Trophoblast cell (in vitro differentiated cells and primary cell): ENCODE measurements at regions not wholly inside any gene's neighbourhood (a gene's known extent, or its start where the extent isn't known, plus 50 kb on each side); places are given as distances from the start of the nearest gene placed in this dataset.
"Not testable (repeated sequence)": the region's sequence is repeated elsewhere in the genome, so short reads cannot be mapped to it uniquely, and the experiment has no call there.

Experiments used
- DNase-seq, 2 donors: peaks; one replicate each; pipeline ENCODE4 v3.0.0-alpha.2; 2016
- H2AFZ ChIP-seq: 2 replicates; pipeline ENCODE4 v1.6.1; 2013; ENCODE audit warnings: low read length, moderate library complexity, mild to moderate bottlenecking; ENCODE audit not compliant: insufficient read depth, poor library complexity
- H2AK5ac ChIP-seq: 2 replicates; pipeline ENCODE4 v1.6.1; 2013; ENCODE audit warnings: mild to moderate bottlenecking, low read length
- H2BK120ac ChIP-seq: 2 replicates; pipeline ENCODE4 v1.6.1; 2013; ENCODE audit warnings: low read length, mild to moderate bottlenecking, moderate library complexity; ENCODE audit not compliant: insufficient read depth, poor library complexity
- H2BK12ac ChIP-seq: 2 replicates; pipeline ENCODE4 v1.6.1; 2013; ENCODE audit warnings: mild to moderate bottlenecking, low read length, moderate library complexity
- H2BK5ac ChIP-seq: 2 replicates; pipeline ENCODE4 v1.6.1; 2013; ENCODE audit warnings: low read length, low read depth, moderate library complexity, mild to moderate bottlenecking; ENCODE audit not compliant: poor library complexity
- H3K14ac ChIP-seq: 2 replicates; pipeline ENCODE4 v1.6.1; 2013; ENCODE audit warnings: mild to moderate bottlenecking, low read length
- H3K18ac ChIP-seq: 2 replicates; pipeline ENCODE4 v1.6.1; 2013; ENCODE audit warnings: mild to moderate bottlenecking, low read length
- H3K23ac ChIP-seq: 2 replicates; pipeline ENCODE4 v1.6.1; 2013; ENCODE audit warnings: low read length
- H3K27ac ChIP-seq: 2 replicates; pipeline ENCODE4 v1.5.1; 2013; ENCODE audit warnings: low read depth, mild to moderate bottlenecking, inconsistent platforms, low read length, moderate library complexity
- H3K27me3 ChIP-seq: 2 replicates; pipeline ENCODE4 v1.6.1; 2013; ENCODE audit warnings: inconsistent platforms, mild to moderate bottlenecking, low read length, moderate library complexity; ENCODE audit not compliant: insufficient read depth
- H3K36me3 ChIP-seq, 2 experiments: 1 replicate in 1 of 2; 2 replicates in 1 of 2; pipeline ENCODE4 v1.6.1; 2013; ENCODE audit warnings: low read length in 2 of 2, mild to moderate bottlenecking in 2 of 2, moderate library complexity in 1 of 2; ENCODE audit not compliant: insufficient read depth in 2 of 2, control insufficient read depth in 1 of 2
- H3K4ac ChIP-seq: 2 replicates; pipeline ENCODE4 v1.6.1; 2013; ENCODE audit warnings: low read depth, mild to moderate bottlenecking, low read length, moderate library complexity
- H3K4me1 ChIP-seq, 2 experiments: 1 replicate in 1 of 2; 2 replicates in 1 of 2; pipeline ENCODE4 v1.6.1; 2013; ENCODE audit warnings: low read length in 2 of 2, mild to moderate bottlenecking in 2 of 2, moderate library complexity in 1 of 2; ENCODE audit not compliant: insufficient read depth in 2 of 2, control insufficient read depth in 1 of 2
- H3K4me2 ChIP-seq: 2 replicates; pipeline ENCODE4 v1.6.1; 2013; ENCODE audit warnings: inconsistent platforms, mild to moderate bottlenecking, low read length, moderate library complexity
- H3K4me3 ChIP-seq: 2 replicates; pipeline ENCODE4 v1.5.1; 2013; ENCODE audit warnings: mild to moderate bottlenecking, low read depth, low read length, inconsistent platforms
- H3K79me1 ChIP-seq: one replicate; pipeline ENCODE4 v1.6.1; 2013; ENCODE audit warnings: low read length
- H3K79me2 ChIP-seq: 2 replicates; pipeline ENCODE4 v1.6.1; 2013; ENCODE audit warnings: low read length, mild to moderate bottlenecking; ENCODE audit not compliant: control insufficient read depth, insufficient read depth, poor library complexity
- H3K9ac ChIP-seq: 2 replicates; pipeline ENCODE4 v1.6.1; 2013; ENCODE audit warnings: mild to moderate bottlenecking, low read length
- H3K9me3 ChIP-seq: 2 replicates; pipeline ENCODE4 v1.6.1; 2013; ENCODE audit warnings: low read depth, mild to moderate bottlenecking, control low read depth, inconsistent platforms, low read length; ENCODE audit not compliant: insufficient read depth
- H4K12ac ChIP-seq: 2 replicates; pipeline ENCODE4 v1.6.1; 2013; ENCODE audit warnings: low read depth, mild to moderate bottlenecking, low read length, moderate library complexity
- H4K8ac ChIP-seq: 2 replicates; pipeline ENCODE4 v1.6.1; 2013; ENCODE audit warnings: low read depth, mild to moderate bottlenecking, low read length, moderate library complexity
- H4K91ac ChIP-seq: one replicate; pipeline ENCODE4 v1.6.1; 2013; ENCODE audit warnings: low read depth, mild to moderate bottlenecking, low read length, moderate library complexity
- WGBS: extraction: QIAGEN DNeasy Blood & Tissue Kit; methylation state at CpG from one replicate; pipeline ENCODE4 v1.1.7; 2013; ENCODE audit warnings: missing lambda C conversion rate; ENCODE audit not compliant: insufficient read length, insufficient coverage; ENCODE audit errors: extremely low coverage; 5-methylcytosine and 5-hydroxymethylcytosine counted together

DNA sequence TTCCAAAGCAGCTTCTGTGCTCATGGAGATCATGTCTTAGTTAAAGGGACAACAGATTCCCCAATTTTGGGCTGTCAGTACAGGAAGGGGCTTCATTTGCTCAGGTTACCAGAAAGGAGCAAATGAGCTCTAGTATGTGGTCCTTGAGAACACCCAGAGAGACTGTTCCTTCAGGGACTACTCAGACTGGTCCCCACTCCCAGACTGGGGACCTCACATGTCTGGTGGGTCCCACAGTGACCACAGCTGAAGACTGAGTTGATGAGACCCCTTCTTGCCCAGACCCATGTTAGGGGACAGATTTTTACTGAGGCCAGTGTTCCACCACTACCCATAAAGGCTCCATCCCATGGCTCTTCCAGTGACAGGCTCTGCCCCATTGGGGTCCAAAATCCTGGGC, 1695.2 kb downstream of the TP53TG3F start:
- H2AFZ ChIP-seq: no peak overlapping the region
- H3K4ac ChIP-seq: no peak overlapping the region
- H3K14ac ChIP-seq: no peak overlapping the region
- H2AK5ac ChIP-seq: no peak overlapping the region
- no peak overlapping the region for H3K27ac ChIP-seq
- H3K4me2 ChIP-seq: no peak overlapping the region
- no peak overlapping the region for H2BK5ac ChIP-seq
- no peak for DNase-seq
- H3K4me3 ChIP-seq: no peak overlapping the region
- no peaks in the 10 kb centered on the region for H3K79me1 ChIP-seq
- H3K36me3 ChIP-seq: no peaks in the 10 kb centered on the region
- H3K4me1 ChIP-seq: no peaks in the 10 kb centered on the region
- H4K8ac ChIP-seq: no peak overlapping the region
- H4K12ac ChIP-seq: no peak overlapping the region
- H3K79me2 ChIP-seq: no peaks in the 10 kb centered on the region
- H3K23ac ChIP-seq: no peak overlapping the region
- peaks cover 38% of the 10 kb centered on the region for H3K9me3 ChIP-seq
- no peak overlapping the region for H4K91ac ChIP-seq
- no peak overlapping the region for H2BK12ac ChIP-seq
- no peak overlapping the region for H2BK120ac ChIP-seq
- no peak overlapping the region for H3K9ac ChIP-seq
- no peak overlapping the region for H3K18ac ChIP-seq
- H3K27me3 ChIP-seq: no peaks in the 10 kb centered on the region

DNA sequence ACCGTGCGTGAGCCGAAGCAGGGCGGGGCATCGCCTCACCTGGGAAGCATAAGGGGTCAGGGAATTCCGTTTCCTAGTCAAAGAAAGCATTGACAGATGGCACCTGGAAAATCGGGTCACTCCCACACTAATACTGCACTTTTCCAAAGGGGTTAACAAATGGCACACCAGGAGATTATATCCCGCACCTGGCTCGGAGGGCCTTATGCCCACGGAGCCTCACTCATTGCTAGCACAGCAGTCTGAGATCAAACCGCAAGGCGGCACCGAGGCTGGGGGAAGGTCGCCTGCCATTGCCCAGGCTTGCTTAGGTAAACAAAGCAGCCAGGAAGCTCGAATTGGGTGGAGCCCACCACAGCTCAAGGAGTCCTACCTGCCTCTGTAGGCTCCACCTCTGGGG, 1698.1 kb downstream of the TP53TG3F start:
- WGBS: no CpG with 5 or more reads among the region's 15 CpGs
- H2BK120ac ChIP-seq, H3K79me1 ChIP-seq, DNase-seq, H4K8ac ChIP-seq, H2AK5ac ChIP-seq, H3K23ac ChIP-seq, H3K9ac ChIP-seq, H3K79me2 ChIP-seq, H2BK5ac ChIP-seq, H4K91ac ChIP-seq, H2BK12ac ChIP-seq, H3K4me1 ChIP-seq, H3K4ac ChIP-seq, H3K18ac ChIP-seq, H4K12ac ChIP-seq, H3K36me3 ChIP-seq, H3K4me2 ChIP-seq, H3K27me3 ChIP-seq, H3K27ac ChIP-seq, H3K14ac ChIP-seq, H2AFZ ChIP-seq, H3K4me3 ChIP-seq: not testable (repeated sequence)
- H3K9me3 ChIP-seq: peaks cover 12% of the 10 kb centered on the region

- not testable (repeated sequence) for H3K36me3 ChIP-seq, H3K4me3 ChIP-seq, H3K14ac ChIP-seq, H4K8ac ChIP-seq, H2BK120ac ChIP-seq, H3K4me1 ChIP-seq, H3K79me1 ChIP-seq, H3K18ac ChIP-seq, H3K27me3 ChIP-seq, DNase-seq, H3K27ac ChIP-seq, H2AK5ac ChIP-seq, H3K4me2 ChIP-seq, H3K9ac ChIP-seq, H4K12ac ChIP-seq, H2AFZ ChIP-seq, H4K91ac ChIP-seq, H2BK12ac ChIP-seq, H3K4ac ChIP-seq, H2BK5ac ChIP-seq, H3K79me2 ChIP-seq, H3K23ac ChIP-seq
- peaks cover 29% of the 10 kb centered on the region for H3K9me3 ChIP-seq
- WGBS: no CpG with 5 or more reads among the region's 14 CpGs
Observed at GRCh38 chr16:35169324-35169723, 1709.9 kb downstream of the TP53TG3F start.

DNA sequence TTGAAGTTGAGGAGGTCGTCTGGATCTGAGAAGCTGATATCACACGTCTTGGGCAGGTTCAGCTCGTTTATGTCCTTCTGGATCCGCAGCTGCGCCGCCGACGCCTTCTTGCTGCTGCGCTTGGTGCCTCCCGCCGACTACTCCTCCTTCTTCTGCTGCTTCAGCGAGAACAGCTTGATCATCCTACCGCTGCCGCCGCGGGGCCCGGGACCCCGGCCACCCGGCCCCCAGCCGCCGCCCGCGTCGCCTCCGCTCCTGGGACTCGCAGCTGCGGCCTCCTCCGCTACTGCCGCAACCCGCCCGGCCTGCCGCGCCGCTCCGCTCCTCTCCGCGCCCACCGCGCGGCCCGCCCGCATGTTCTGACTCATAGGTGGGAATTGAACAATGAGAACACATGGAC, 1710.6 kb downstream of the TP53TG3F start:
- H2AFZ ChIP-seq, H2BK120ac ChIP-seq, H3K79me2 ChIP-seq, H3K27ac ChIP-seq, H4K12ac ChIP-seq, H3K9ac ChIP-seq, H3K23ac ChIP-seq, H4K8ac ChIP-seq, H2BK12ac ChIP-seq, DNase-seq, H3K18ac ChIP-seq, H2AK5ac ChIP-seq, H3K4ac ChIP-seq, H3K4me1 ChIP-seq, H3K36me3 ChIP-seq, H3K4me2 ChIP-seq, H4K91ac ChIP-seq, H3K4me3 ChIP-seq, H3K27me3 ChIP-seq, H2BK5ac ChIP-seq, H3K79me1 ChIP-seq, H3K14ac ChIP-seq: not testable (repeated sequence)
- peaks cover 33% of the 10 kb centered on the region for H3K9me3 ChIP-seq
- WGBS: no CpG with 5 or more reads among the region's 42 CpGs

- peaks cover 33% of the 10 kb centered on the region for H3K9me3 ChIP-seq
- H2BK5ac ChIP-seq: no peak overlapping the region
- H3K4me3 ChIP-seq: no peak overlapping the region
- no peak overlapping the region for H2BK12ac ChIP-seq
- no peak overlapping the region for H2AK5ac ChIP-seq
- no peaks in the 10 kb centered on the region for H3K79me1 ChIP-seq
- no peak overlapping the region for H3K4me2 ChIP-seq
- H3K36me3 ChIP-seq: no peaks in the 10 kb centered on the region
- no peak overlapping the region for H4K91ac ChIP-seq
- H3K27ac ChIP-seq: no peak overlapping the region
- no peaks in the 10 kb centered on the region for H3K4me1 ChIP-seq
- H3K27me3 ChIP-seq: no peaks in the 10 kb centered on the region
- H3K14ac ChIP-seq: no peak overlapping the region
- H3K79me2 ChIP-seq: no peaks in the 10 kb centered on the region
- H3K23ac ChIP-seq: no peak overlapping the region
- no peak overlapping the region for H3K18ac ChIP-seq
- DNase-seq: no peak
- no peak overlapping the region for H2BK120ac ChIP-seq
- no peak overlapping the region for H2AFZ ChIP-seq
- no CpG with 5 or more reads among the region's 3 CpGs for WGBS
- H4K8ac ChIP-seq: no peak overlapping the region
- no peak overlapping the region for H3K4ac ChIP-seq
- H4K12ac ChIP-seq: no peak overlapping the region
- no peak overlapping the region for H3K9ac ChIP-seq
Observed at GRCh38 chr16:35170610-35171009, 1711.2 kb downstream of the TP53TG3F start.
